ENCODE measurements at regions not wholly inside any gene's neighbourhood (a gene's known extent, or its start where the extent isn't known, plus 50 kb on each side); places are given as distances from the start of the nearest gene placed in this dataset.

DNA sequence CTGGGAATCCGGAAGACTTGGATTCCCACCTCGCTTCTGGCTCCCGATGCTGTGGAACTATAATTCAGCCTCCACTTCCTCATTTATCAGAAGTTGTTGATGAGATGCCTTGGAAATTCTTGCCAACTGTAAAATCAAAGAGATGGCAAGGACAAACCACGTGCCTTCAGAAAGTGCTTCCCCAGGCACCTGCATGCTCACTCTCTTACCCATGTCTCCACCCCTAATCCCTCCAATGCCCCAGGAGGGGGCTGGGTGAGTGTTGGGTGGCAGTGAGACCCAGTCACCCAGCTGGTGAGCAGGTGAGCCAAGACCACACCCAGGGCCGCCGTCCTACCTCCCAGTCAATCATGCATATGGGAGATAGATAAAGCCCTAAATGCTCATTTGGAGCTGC, 160.8 kb downstream of the PSMG1 start:
- Histone ChIP-seq H3K36me3 (replicated peaks; ENCODE audit: insufficient read depth, low read depth) (no peaks in the 10 kb centered on the region), H3K4me1 (ENCODE audit: insufficient read depth) (peaks cover 14% of the 10 kb centered on the region), H3K27ac (no peak overlapping the region), H2AFZ (no peak overlapping the region), H3K9me3 (ENCODE audit: low read depth) (no peaks in the 10 kb centered on the region), H3K9me2 (replicated peaks; ENCODE audit: insufficient read depth) (no peaks in the 10 kb centered on the region), H3K4me2 (no peak overlapping the region), H3K4me3 (no peak overlapping the region), H4K20me1 (ENCODE audit: insufficient read depth, poor library complexity, severe bottlenecking) (no peaks in the 10 kb centered on the region), H3K79me2 (no peaks in the 10 kb centered on the region), H3K27me3 (no peaks in the 10 kb centered on the region)
- TF ChIP-seq EZH2 (IDR thresholded peaks at IDR 0.05; ENCODE audit: borderline replicate concordance) (no peak), EZH2phosphoT487 (IDR thresholded peaks at IDR 0.05; ENCODE audit: low read depth, severe bottlenecking, unreplicated experiment) (no peak), CTCF (IDR thresholded peaks at IDR 0.05; ENCODE audit: poor library complexity) (no peak)
- DNase-seq (ENCODE audit: low spot score): no peak
- 97% methylated on average over 6 of the region's 6 CpGs for WGBS (ENCODE audit: low lambda C conversion rate, missing lambda C conversion rate)

GRCh38 chr21:39022035-39022434, 161.2 kb downstream of the PSMG1 start:
- TF ChIP-seq EZH2phosphoT487 (IDR thresholded peaks at IDR 0.05; ENCODE audit: low read depth, severe bottlenecking, unreplicated experiment) (no peak), CTCF (IDR thresholded peaks at IDR 0.05; ENCODE audit: poor library complexity) (no peak), EZH2 (IDR thresholded peaks at IDR 0.05; ENCODE audit: borderline replicate concordance) (no peak)
- H3K79me2 ChIP-seq: no peaks in the 10 kb centered on the region
- H3K36me3 ChIP-seq (replicated peaks; ENCODE audit: insufficient read depth, low read depth): no peaks in the 10 kb centered on the region
- no peak overlapping the region for H3K4me3 ChIP-seq
- no peak overlapping the region for H3K27ac ChIP-seq
- H3K27me3 ChIP-seq: no peaks in the 10 kb centered on the region
- no peaks in the 10 kb centered on the region for H4K20me1 ChIP-seq (ENCODE audit: insufficient read depth, poor library complexity, severe bottlenecking)
- H3K4me2 ChIP-seq: no peak overlapping the region
- peaks cover 14% of the 10 kb centered on the region for H3K4me1 ChIP-seq (ENCODE audit: insufficient read depth)
- no peaks in the 10 kb centered on the region for H3K9me3 ChIP-seq (ENCODE audit: low read depth)
- no peaks in the 10 kb centered on the region for H3K9me2 ChIP-seq (replicated peaks; ENCODE audit: insufficient read depth)
- no peak overlapping the region for H2AFZ ChIP-seq
- DNase-seq (ENCODE audit: low spot score): no peak
- 93% methylated on average over 12 of the region's 14 CpGs for WGBS (ENCODE audit: low lambda C conversion rate, missing lambda C conversion rate)

- WGBS (ENCODE audit: low lambda C conversion rate, missing lambda C conversion rate): 88% methylated on average over 4 of the region's 7 CpGs
- Histone ChIP-seq H3K9me3 (ENCODE audit: low read depth) (no peaks in the 10 kb centered on the region), H3K27me3 (no peaks in the 10 kb centered on the region), H3K4me3 (no peak overlapping the region), H3K4me1 (ENCODE audit: insufficient read depth) (peaks cover 14% of the 10 kb centered on the region), H4K20me1 (ENCODE audit: insufficient read depth, poor library complexity, severe bottlenecking) (no peaks in the 10 kb centered on the region), H3K4me2 (no peak overlapping the region), H2AFZ (no peak overlapping the region), H3K9me2 (replicated peaks; ENCODE audit: insufficient read depth) (no peaks in the 10 kb centered on the region), H3K36me3 (replicated peaks; ENCODE audit: insufficient read depth, low read depth) (no peaks in the 10 kb centered on the region), H3K79me2 (no peaks in the 10 kb centered on the region), H3K27ac (no peak overlapping the region)
- no peak for DNase-seq (ENCODE audit: low spot score)
- TF ChIP-seq EZH2phosphoT487 (IDR thresholded peaks at IDR 0.05; ENCODE audit: low read depth, severe bottlenecking, unreplicated experiment) (no peak), EZH2 (IDR thresholded peaks at IDR 0.05; ENCODE audit: borderline replicate concordance) (no peak), CTCF (IDR thresholded peaks at IDR 0.05; ENCODE audit: poor library complexity) (no peak)
Measured at GRCh38 chr21:39021478-39021832, 161.8 kb downstream of the PSMG1 start.
